OCI-LY1 (cell line): ENCODE measurements at regions not wholly inside any gene's neighbourhood (a gene's known extent, or its start where the extent isn't known, plus 50 kb on each side); places are given as distances from the start of the nearest gene placed in this dataset.

ENCODE experiments used
- H2AFZ ChIP-seq: fragments of 200-600 bp; sonication (generic), shearing (Covaris generic); 2 replicates; pipeline ENCODE4 v1.6.0; 2014; ENCODE audit warnings: antibody characterized with exemption, mild to moderate bottlenecking, low read length
- H3F3A ChIP-seq: fragments of 200-600 bp; sonication (generic), shearing (Covaris generic); 2 replicates; pipeline ENCODE4 v1.6.0; 2014; ENCODE audit warnings: mild to moderate bottlenecking, antibody characterized with exemption, low read length, moderate library complexity; ENCODE audit not compliant: insufficient read depth
- H3K27ac ChIP-seq: fragments of 200-600 bp; sonication (generic); 2 replicates; pipeline ENCODE4 v1.5.1; 2014; ENCODE audit warnings: low read length, mixed run types, mild to moderate bottlenecking, low read depth; ENCODE audit not compliant: poor library complexity, severe bottlenecking
- H3K27me3 ChIP-seq: fragments of 200-600 bp; sonication (generic); 2 replicates; pipeline ENCODE4 v1.6.0; 2014; ENCODE audit warnings: antibody characterized with exemption, mild to moderate bottlenecking, low read length, moderate library complexity; ENCODE audit not compliant: insufficient read depth
- H3K36me3 ChIP-seq: fragments of 200-600 bp; sonication (generic); 2 replicates; pipeline ENCODE4 v1.6.1; 2014; ENCODE audit warnings: mild to moderate bottlenecking, antibody characterized with exemption, low read length, moderate library complexity, mixed read lengths; ENCODE audit not compliant: insufficient read depth
- H3K4me1 ChIP-seq: fragments of 200-600 bp; sonication (generic); 2 replicates; pipeline ENCODE4 v1.5.1; 2014; ENCODE audit warnings: mild to moderate bottlenecking, low read length, moderate library complexity; ENCODE audit not compliant: insufficient read depth, severe bottlenecking
- H3K4me2 ChIP-seq: fragments of 200-600 bp; sonication (generic), shearing (Covaris generic); 2 replicates; pipeline ENCODE4 v1.6.1; 2014; ENCODE audit warnings: low read length
- H3K4me3 ChIP-seq: fragments of 200-600 bp; sonication (generic); 2 replicates; pipeline ENCODE4 v1.5.1; 2014; ENCODE audit warnings: low read length, low read depth, mild to moderate bottlenecking, mixed read lengths; ENCODE audit not compliant: poor library complexity, severe bottlenecking
- H3K79me2 ChIP-seq: fragments of 200-600 bp; shearing (Covaris generic); 2 replicates; pipeline ENCODE4 v1.6.1; 2016; ENCODE audit warnings: mixed run types, low read length, mixed read lengths; ENCODE audit not compliant: insufficient read depth
- H3K9ac ChIP-seq: fragments of 200-600 bp; sonication (generic), shearing (Covaris generic); 2 replicates; pipeline ENCODE4 v1.6.1; 2014; ENCODE audit warnings: mild to moderate bottlenecking, low read length, mixed read lengths
- H3K9me2 ChIP-seq: fragments of 200-600 bp; sonication (generic), shearing (Covaris generic); 2 replicates; pipeline ENCODE4 v1.6.1; 2014; ENCODE audit warnings: low read depth, mild to moderate bottlenecking, low read length, mixed read lengths
- H3K9me3 ChIP-seq: fragments of 200-600 bp; shearing (Covaris generic); 2 replicates; pipeline ENCODE4 v1.6.1; 2014; ENCODE audit warnings: low read length, mixed read lengths
- H4K20me1 ChIP-seq: fragments of 200-600 bp; sonication (generic), shearing (Covaris generic); 2 replicates; pipeline ENCODE4 v1.6.0; 2016; ENCODE audit warnings: mild to moderate bottlenecking, low read length; ENCODE audit not compliant: insufficient read depth
- CTCF ChIP-seq: fragments of 200-600 bp; sonication (generic), shearing (Covaris generic); IDR thresholded peaks from 2 replicates; pipeline ENCODE4 v1.5.1; 2017; ENCODE audit warnings: mild to moderate bottlenecking, antibody characterized with exemption, low read length, moderate library complexity, mixed read lengths
- EZH2 ChIP-seq: fragments of 200-600 bp; sonication (generic), shearing (Covaris generic); IDR thresholded peaks from 2 replicates; pipeline ENCODE4 v1.8.0; 2017; ENCODE audit warnings: borderline replicate concordance, mixed run types, mild to moderate bottlenecking, antibody characterized with exemption, low read length, moderate library complexity, mixed read lengths

- no peaks in the 10 kb centered on the region for H4K20me1 ChIP-seq
- no peaks in the 10 kb centered on the region for H3K27me3 ChIP-seq
- no peaks in the 10 kb centered on the region for H3K9me2 ChIP-seq
- H2AFZ ChIP-seq, result no peak overlapping the region
- no peak overlapping the region for H3K27ac ChIP-seq
- no peak overlapping the region for H3K4me2 ChIP-seq
- H3K9me3 ChIP-seq, result no peaks in the 10 kb centered on the region
- H3K36me3 ChIP-seq, result no peaks in the 10 kb centered on the region
- no peaks in the 10 kb centered on the region for H3K79me2 ChIP-seq
- no peaks in the 10 kb centered on the region for H3F3A ChIP-seq
- no peak overlapping the region for H3K9ac ChIP-seq
- TF ChIP-seq EZH2, result no peak
- no peak for TF ChIP-seq CTCF
- H3K4me1 ChIP-seq, result no peaks in the 10 kb centered on the region
- H3K4me3 ChIP-seq, result no peak overlapping the region
Measured at GRCh38 chr9:18043978-18044377, 430.0 kb upstream of the ADAMTSL1 start.

GRCh38 chr9:18045326-18045725, 428.6 kb upstream of the ADAMTSL1 start:
- H2AFZ ChIP-seq, result no peak overlapping the region
- no peak overlapping the region for H3K4me3 ChIP-seq
- H4K20me1 ChIP-seq, result no peaks in the 10 kb centered on the region
- TF ChIP-seq EZH2 (no peak), CTCF (no peak)
- no peaks in the 10 kb centered on the region for H3K79me2 ChIP-seq
- no peaks in the 10 kb centered on the region for H3K9me3 ChIP-seq
- H3K36me3 ChIP-seq, result no peaks in the 10 kb centered on the region
- H3K4me2 ChIP-seq, result no peak overlapping the region
- no peaks in the 10 kb centered on the region for H3K9me2 ChIP-seq
- no peaks in the 10 kb centered on the region for H3F3A ChIP-seq
- H3K27ac ChIP-seq, result no peak overlapping the region
- no peak overlapping the region for H3K9ac ChIP-seq
- no peaks in the 10 kb centered on the region for H3K27me3 ChIP-seq
- no peaks in the 10 kb centered on the region for H3K4me1 ChIP-seq

- H3K79me2 ChIP-seq, result no peaks in the 10 kb centered on the region
- no peak overlapping the region for H3K27ac ChIP-seq
- H3K9me2 ChIP-seq, result no peaks in the 10 kb centered on the region
- no peak overlapping the region for H2AFZ ChIP-seq
- no peaks in the 10 kb centered on the region for H3K36me3 ChIP-seq
- H3K4me3 ChIP-seq, result no peak overlapping the region
- TF ChIP-seq EZH2 (no peak), CTCF (no peak)
- no peak overlapping the region for H3K4me2 ChIP-seq
- no peak overlapping the region for H3K9ac ChIP-seq
- H3K27me3 ChIP-seq, result no peaks in the 10 kb centered on the region
- H4K20me1 ChIP-seq, result no peaks in the 10 kb centered on the region
- no peaks in the 10 kb centered on the region for H3K4me1 ChIP-seq
- H3K9me3 ChIP-seq, result no peaks in the 10 kb centered on the region
- no peaks in the 10 kb centered on the region for H3F3A ChIP-seq
Measured at GRCh38 chr9:18046068-18046467, 427.9 kb upstream of the ADAMTSL1 start.
